Right lobe of liver (tissue), 6 donors: ENCODE measurements at regions not wholly inside any gene's neighbourhood (a gene's known extent, or its start where the extent isn't known, plus 50 kb on each side); places are given as distances from the start of the nearest gene placed in this dataset.
"Not testable (repeated sequence)": the region's sequence is repeated elsewhere in the genome, so short reads cannot be mapped to it uniquely, and the experiment has no call there.

Source experiments
- ATAC-seq, 4 donors: fragments of 200-7000 bp; cut with Tn5 transposase; one replicate each; pipeline ENCODE4 v1.9.1; 2020; ENCODE audit warnings: mild to moderate bottlenecking in 4 of 4, moderate library complexity in 4 of 4
- DNase-seq, 3 donors: peaks; one replicate each; pipeline ENCODE4 v3.0.0-alpha.2; 2020
- H3K27ac ChIP-seq, 3 donors: fragments of 200-600 bp; one replicate each; pipeline ENCODE4 v1.8.0; 2022
- H3K27me3 ChIP-seq, 2 donors: fragments of 200-600 bp; one replicate each; pipeline ENCODE4 v1.8.0; 2022
- H3K36me3 ChIP-seq, 4 donors: fragments of 200-600 bp; sonication (generic) in 1 of 4; one replicate each; pipeline versions ENCODE4 v1.5.1 to v1.8.0; 2017 to 2022; ENCODE audit warnings: control low read depth in 1 of 4
- H3K4me1 ChIP-seq, 4 donors: fragments of 200-600 bp; sonication (generic) in 1 of 4; one replicate each; pipeline versions ENCODE4 v1.5.1 to v1.8.0; 2017 to 2022; ENCODE audit warnings: control low read depth in 1 of 4
- H3K4me3 ChIP-seq, 3 donors: fragments of 200-600 bp; one replicate each; pipeline ENCODE4 v1.8.0; 2022
- H3K9me3 ChIP-seq, 4 donors: fragments of 200-600 bp; sonication (generic) in 1 of 4; one replicate each; pipeline versions ENCODE4 v1.5.1 to v1.8.0; 2017 to 2022; ENCODE audit warnings: control low read depth in 1 of 4
- CTCF ChIP-seq, 4 donors: fragments of 200-600 bp in 3 of 4; fragments of 450-650 bp in 1 of 4; IDR thresholded peaks; one replicate each; pipeline versions ENCODE4 v1.5.1 to v1.8.0; 2016 to 2022; ENCODE audit warnings: antibody characterized with exemption in 4 of 4, mild to moderate bottlenecking in 2 of 4
- POLR2A ChIP-seq: fragments of 450-650 bp; IDR thresholded peaks from one replicate; pipeline ENCODE4 v1.6.1; 2017; ENCODE audit warnings: antibody characterized with exemption, mild to moderate bottlenecking
- WGBS: methylation state at CpG from one replicate; pipeline ENCODE4 v1.1.6; 2018; ENCODE audit warnings: low coverage, low lambda C conversion rate; ENCODE audit not compliant: insufficient coverage; ENCODE audit errors: missing lambda C conversion rate; 5-methylcytosine and 5-hydroxymethylcytosine counted together
- intact Hi-C, 2 donors: fragments of 100-400 bp; cut with DNase I; formaldehyde crosslinking; loops; one replicate each; pipeline versions ENCODE4 v1.11.2 to v1.14.1; 2022
- donor health status: DM: no; HTN: yes; CAD: no.
- donor health status: DM: no; HTN: no; CAD: no.
- donor health status: DM: no; HTN: no; CAD: no.
- donor health status: DM: no; HTN: yes; CAD: no.
- donor health status: DM: no; HTN: yes; CAD: no.

- no peak overlapping the region for H3K4me3 ChIP-seq
- DNase-seq (no peak), ATAC-seq (no peak)
- WGBS: 39% methylated on average over 1 of the region's 1 CpG
- intact Hi-C loops: no loop called here
- H3K36me3 ChIP-seq: no peaks in the 10 kb centered on the region
- TF ChIP-seq POLR2A: no peak
- no peak for TF ChIP-seq CTCF (IDR thresholded peaks at IDR 0.05)
- no peaks in the 10 kb centered on the region for H3K9me3 ChIP-seq
- no peaks in the 10 kb centered on the region for H3K4me1 ChIP-seq
- H3K27me3 ChIP-seq: no peaks in the 10 kb centered on the region
- H3K27ac ChIP-seq: no peak overlapping the region
These were observed 1930.0 kb upstream of the AGA start for GRCh38 chr4:179372242-179372641.

- no peak for ATAC-seq
- H3K27ac ChIP-seq: no peak overlapping the region
These were observed 1930.5 kb upstream of the AGA start for GRCh38 chr4:179372746-179373145.

GRCh38 chr4:179378847-179379246, 1936.6 kb upstream of the AGA start:
- intact Hi-C loops, ATAC-seq: not testable (repeated sequence)
- 66% methylated on average over 3 of the region's 3 CpGs for WGBS

More at GRCh38 chr4:179372746-179373145, 1930.5 kb upstream of the AGA start:
- intact Hi-C loops: no loop called here
- Histone ChIP-seq H3K4me3 (no peak overlapping the region), H3K27me3 (no peaks in the 10 kb centered on the region), H3K36me3 (no peaks in the 10 kb centered on the region), H3K4me1 (no peaks in the 10 kb centered on the region), H3K9me3 (no peaks in the 10 kb centered on the region)
- TF ChIP-seq POLR2A: no peak
- no peak for TF ChIP-seq CTCF (IDR thresholded peaks at IDR 0.05)
- DNase-seq: no peak

GRCh38 chr4:179392787-179393186, 1950.5 kb upstream of the AGA start:
- Histone ChIP-seq H3K9me3 (no peaks in the 10 kb centered on the region), H3K36me3 (no peaks in the 10 kb centered on the region), H3K4me1 (no peaks in the 10 kb centered on the region), H3K4me3 (no peak overlapping the region), H3K27me3 (no peaks in the 10 kb centered on the region), H3K27ac (no peak overlapping the region)
- WGBS: 74% methylated on average over 4 of the region's 4 CpGs
- intact Hi-C loops: no loop called here
- TF ChIP-seq CTCF (IDR thresholded peaks at IDR 0.05) (no peak), POLR2A (no peak)
- DNase-seq: no peak
- no peak for ATAC-seq

More at GRCh38 chr4:179378847-179379246, 1936.6 kb upstream of the AGA start:
- not testable (repeated sequence) for H3K9me3 ChIP-seq, H3K4me3 ChIP-seq, DNase-seq, H3K27me3 ChIP-seq, H3K4me1 ChIP-seq, H3K27ac ChIP-seq, H3K36me3 ChIP-seq

- H3K4me1 ChIP-seq: no peaks in the 10 kb centered on the region
- ATAC-seq (no peak), DNase-seq (no peak)
- no peaks in the 10 kb centered on the region for H3K36me3 ChIP-seq
- no peaks in the 10 kb centered on the region for H3K27me3 ChIP-seq
- no peak overlapping the region for H3K4me3 ChIP-seq
- TF ChIP-seq CTCF (IDR thresholded peaks at IDR 0.05) (no peak), POLR2A (no peak)
- intact Hi-C loops: no loop called here
- H3K9me3 ChIP-seq: no peaks in the 10 kb centered on the region
- WGBS: 18% methylated on average over 5 of the region's 5 CpGs
- no peak overlapping the region for H3K27ac ChIP-seq
These were observed 1956.2 kb upstream of the AGA start for GRCh38 chr4:179398414-179398813.
